ENCODE measurements at regions not wholly inside any gene's neighbourhood (a gene's known extent, or its start where the extent isn't known, plus 50 kb on each side); places are given as distances from the start of the nearest gene placed in this dataset.

DNA sequence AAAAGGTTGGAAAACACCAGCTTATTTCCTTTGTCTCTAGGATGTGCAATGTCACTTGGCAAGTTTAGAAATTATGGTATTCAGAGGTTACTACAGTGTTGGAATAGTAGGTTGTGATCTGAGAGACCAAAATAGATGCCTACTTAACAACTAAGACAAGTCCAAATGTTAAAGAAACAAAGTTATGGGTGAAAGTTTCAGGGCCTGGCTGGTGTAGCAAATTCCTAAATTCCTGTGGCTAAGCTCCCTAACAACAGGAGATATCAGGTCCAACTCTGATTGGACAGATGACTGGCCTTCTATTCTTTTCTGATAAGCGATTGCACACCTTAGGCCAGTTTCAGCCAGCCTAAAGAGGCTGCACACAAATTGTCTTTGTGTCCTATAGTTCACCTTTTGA lies 873.5 kb downstream of the REEP3 start:
- H3K4me3 ChIP-seq (ENCODE audit: low read depth, low read length) = no peak overlapping the region
- TF ChIP-seq, protein P1, sequence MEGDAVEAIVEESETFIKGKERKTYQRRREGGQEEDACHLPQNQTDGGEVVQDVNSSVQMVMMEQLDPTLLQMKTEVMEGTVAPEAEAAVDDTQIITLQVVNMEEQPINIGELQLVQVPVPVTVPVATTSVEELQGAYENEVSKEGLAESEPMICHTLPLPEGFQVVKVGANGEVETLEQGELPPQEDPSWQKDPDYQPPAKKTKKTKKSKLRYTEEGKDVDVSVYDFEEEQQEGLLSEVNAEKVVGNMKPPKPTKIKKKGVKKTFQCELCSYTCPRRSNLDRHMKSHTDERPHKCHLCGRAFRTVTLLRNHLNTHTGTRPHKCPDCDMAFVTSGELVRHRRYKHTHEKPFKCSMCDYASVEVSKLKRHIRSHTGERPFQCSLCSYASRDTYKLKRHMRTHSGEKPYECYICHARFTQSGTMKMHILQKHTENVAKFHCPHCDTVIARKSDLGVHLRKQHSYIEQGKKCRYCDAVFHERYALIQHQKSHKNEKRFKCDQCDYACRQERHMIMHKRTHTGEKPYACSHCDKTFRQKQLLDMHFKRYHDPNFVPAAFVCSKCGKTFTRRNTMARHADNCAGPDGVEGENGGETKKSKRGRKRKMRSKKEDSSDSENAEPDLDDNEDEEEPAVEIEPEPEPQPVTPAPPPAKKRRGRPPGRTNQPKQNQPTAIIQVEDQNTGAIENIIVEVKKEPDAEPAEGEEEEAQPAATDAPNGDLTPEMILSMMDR (IDR thresholded peaks at IDR 0.05; ENCODE audit: borderline replicate concordance, insufficient read depth, low read depth, low read length) = no peak

DNA sequence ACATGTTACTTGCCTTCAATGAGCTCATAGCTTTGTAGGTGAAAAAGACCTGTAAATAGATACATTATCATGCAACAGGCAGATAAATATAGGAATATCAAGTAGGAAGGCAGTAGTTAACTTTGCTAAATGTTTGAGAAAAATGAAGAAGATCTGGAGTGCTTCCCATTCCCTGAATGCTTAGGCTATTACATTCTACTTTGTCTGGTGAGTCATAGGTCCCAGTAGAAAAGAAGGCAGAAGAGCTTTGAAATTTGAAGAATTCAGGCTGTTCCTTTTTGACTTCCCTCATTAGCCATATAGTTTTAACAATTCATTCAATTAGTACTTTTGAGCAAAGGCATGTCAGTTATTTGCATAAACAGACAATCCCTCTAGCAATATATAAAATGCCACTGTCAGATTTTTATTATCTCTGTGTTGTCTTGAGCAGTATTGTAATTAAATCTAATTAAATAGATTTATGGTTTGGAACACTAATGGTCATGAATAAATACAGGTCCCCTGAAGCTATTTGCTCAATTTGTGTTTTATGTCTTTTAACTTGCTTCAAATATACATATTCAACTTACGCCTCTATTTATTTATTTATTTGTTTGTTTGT lies 875.0 kb downstream of the REEP3 start:
- TF ChIP-seq, protein P1 (IDR thresholded peaks at IDR 0.05; ENCODE audit: borderline replicate concordance, insufficient read depth, low read depth, low read length) = no peak
- no peak overlapping the region for H3K4me3 ChIP-seq (ENCODE audit: low read depth, low read length)

DNA sequence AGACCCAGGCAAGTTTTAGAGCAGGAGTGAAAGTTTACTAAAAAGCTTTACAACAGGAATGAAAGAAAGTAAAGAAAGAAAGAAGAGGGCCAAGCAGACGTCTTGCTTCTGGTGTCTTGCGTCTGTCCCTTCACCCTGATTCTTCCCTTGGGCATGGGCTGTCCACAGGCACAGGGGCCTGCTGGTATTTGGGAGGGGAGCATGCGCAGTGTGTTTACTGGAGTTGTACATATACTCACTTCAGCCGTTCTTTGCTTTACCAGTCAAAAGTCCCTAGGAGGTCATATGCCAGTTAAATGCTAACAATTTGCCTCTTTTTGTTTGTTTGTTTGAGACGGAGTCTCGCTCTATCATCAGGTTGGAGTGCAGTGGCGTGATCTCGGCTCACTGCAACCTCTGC lies 875.9 kb downstream of the REEP3 start:
- TF ChIP-seq, protein P1 (IDR thresholded peaks at IDR 0.05; ENCODE audit: borderline replicate concordance, insufficient read depth, low read depth, low read length) = no peak
- H3K4me3 ChIP-seq (ENCODE audit: low read depth, low read length) = no peak overlapping the region

DNA sequence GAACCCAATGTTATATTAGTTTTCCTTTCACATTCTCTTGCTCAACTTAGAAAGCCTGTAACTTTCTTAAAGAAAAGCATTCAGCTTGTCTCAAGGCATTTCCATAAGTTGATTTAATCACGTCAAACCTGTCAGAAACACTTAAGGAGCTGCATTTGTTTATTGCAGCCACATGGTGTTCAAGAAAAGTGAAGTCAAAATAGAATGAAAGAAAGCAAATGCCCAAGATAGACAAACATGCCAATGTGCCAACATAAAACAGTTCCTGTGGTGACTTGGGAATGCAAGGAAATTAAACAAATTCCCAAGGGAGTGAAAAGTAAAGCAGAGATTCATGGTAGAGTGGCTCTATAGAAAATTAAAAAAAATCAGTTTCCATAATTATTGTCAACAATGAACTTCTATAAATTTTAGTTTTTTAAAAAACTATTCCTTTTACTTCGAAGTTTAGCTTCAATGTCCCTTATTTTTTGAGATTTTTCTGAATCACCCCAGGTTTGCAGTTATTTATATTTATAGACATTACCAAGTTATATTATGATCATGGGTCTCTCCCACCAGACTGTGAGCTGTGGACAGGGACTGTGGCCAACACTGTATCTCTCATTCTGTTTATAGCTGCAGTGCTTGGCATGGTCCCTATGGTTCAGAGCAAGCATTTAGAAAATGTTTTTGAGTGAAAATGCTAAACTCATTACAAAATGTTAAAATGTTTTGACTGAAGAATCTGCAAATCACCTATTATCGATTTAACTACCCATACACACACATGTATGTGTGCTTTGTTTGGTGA lies 887.4 kb downstream of the REEP3 start:
- TF ChIP-seq, protein P1 (IDR thresholded peaks at IDR 0.05; ENCODE audit: borderline replicate concordance, insufficient read depth, low read depth, low read length) = no peak
- H3K4me3 ChIP-seq (ENCODE audit: low read depth, low read length) = no peak overlapping the region

DNA sequence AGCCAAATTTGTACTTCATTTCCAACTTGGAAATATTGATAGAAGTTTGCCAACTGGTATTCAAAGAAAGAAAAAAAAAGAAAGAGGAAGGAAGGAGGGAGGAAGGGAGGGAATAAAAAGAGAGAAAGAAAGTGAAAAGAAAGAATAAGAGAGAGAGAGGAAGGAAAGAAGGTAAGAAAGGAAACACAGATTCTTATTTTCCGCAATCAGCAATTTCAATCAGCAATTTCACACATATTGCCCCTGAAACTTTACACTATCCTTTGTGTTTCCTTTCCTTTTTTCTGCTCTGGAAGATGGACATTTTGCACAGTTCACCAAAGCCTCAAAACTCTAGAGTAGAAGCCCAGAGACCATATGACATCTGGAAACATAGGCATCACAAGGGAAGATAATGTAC lies 888.1 kb downstream of the REEP3 start:
- TF ChIP-seq, protein P1 (IDR thresholded peaks at IDR 0.05; ENCODE audit: borderline replicate concordance, insufficient read depth, low read depth, low read length) = no peak
- no peak overlapping the region for H3K4me3 ChIP-seq (ENCODE audit: low read depth, low read length)

GRCh38 chr10:64416011-64416410 lies 894.8 kb downstream of the REEP3 start:
- no peak overlapping the region for H3K4me3 ChIP-seq (ENCODE audit: low read depth, low read length)
- TF ChIP-seq, protein P1 (IDR thresholded peaks at IDR 0.05; ENCODE audit: borderline replicate concordance, insufficient read depth, low read depth, low read length) = no peak

GRCh38 chr10:64419461-64419860 lies 898.3 kb downstream of the REEP3 start:
- no peak overlapping the region for H3K4me3 ChIP-seq (ENCODE audit: low read depth, low read length)
- TF ChIP-seq, protein P1 (IDR thresholded peaks at IDR 0.05; ENCODE audit: borderline replicate concordance, insufficient read depth, low read depth, low read length) = no peak

Measured in GM12875 (cell line).